ENCODE measurements at regions not wholly inside any gene's neighbourhood (a gene's known extent, or its start where the extent isn't known, plus 50 kb on each side); places are given as distances from the start of the nearest gene placed in this dataset.

DNA sequence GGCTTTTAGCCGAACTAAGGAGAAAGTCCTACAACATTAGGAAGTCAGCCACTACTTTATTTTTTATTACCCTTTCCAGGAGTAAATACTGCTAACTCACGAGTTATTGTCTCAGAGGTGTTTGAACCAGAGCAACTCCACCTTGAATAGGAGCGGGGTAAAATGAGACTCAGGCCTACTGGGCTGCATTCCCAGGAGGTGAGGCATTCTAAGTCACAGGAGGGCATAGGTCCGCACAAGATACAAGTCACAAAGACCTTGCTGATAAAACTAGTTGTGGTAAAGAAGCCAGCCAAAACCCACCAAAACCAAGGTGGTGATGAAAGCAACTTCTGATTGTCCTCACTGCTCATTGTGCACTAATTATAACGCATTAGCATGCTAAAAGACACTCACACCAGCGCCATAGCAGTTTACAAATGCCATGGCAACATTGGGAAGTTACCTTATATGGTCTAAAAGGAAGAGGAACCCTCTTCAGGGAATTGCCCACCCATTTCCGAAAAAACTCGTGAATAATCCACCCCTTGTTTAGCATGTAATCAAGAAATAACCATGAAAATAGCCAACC lies 555.9 kb downstream of the IGSF11 start:
- no peak for DNase-seq (ENCODE audit: extremely low spot score)
- ChIA-PET POLR2A (no interaction called here), CTCF (interaction anchor here (0.8 kb wide), 1 partner anchor 12 kb away, joined by 3 read pairs; no protein-coding TSS in a partner anchor)
- TF ChIP-seq, protein P1, sequence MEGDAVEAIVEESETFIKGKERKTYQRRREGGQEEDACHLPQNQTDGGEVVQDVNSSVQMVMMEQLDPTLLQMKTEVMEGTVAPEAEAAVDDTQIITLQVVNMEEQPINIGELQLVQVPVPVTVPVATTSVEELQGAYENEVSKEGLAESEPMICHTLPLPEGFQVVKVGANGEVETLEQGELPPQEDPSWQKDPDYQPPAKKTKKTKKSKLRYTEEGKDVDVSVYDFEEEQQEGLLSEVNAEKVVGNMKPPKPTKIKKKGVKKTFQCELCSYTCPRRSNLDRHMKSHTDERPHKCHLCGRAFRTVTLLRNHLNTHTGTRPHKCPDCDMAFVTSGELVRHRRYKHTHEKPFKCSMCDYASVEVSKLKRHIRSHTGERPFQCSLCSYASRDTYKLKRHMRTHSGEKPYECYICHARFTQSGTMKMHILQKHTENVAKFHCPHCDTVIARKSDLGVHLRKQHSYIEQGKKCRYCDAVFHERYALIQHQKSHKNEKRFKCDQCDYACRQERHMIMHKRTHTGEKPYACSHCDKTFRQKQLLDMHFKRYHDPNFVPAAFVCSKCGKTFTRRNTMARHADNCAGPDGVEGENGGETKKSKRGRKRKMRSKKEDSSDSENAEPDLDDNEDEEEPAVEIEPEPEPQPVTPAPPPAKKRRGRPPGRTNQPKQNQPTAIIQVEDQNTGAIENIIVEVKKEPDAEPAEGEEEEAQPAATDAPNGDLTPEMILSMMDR (IDR thresholded peaks at IDR 0.05; ENCODE audit: control extremely low read depth, extremely low read depth, low read depth, missing control alignments), result no peak

DNA sequence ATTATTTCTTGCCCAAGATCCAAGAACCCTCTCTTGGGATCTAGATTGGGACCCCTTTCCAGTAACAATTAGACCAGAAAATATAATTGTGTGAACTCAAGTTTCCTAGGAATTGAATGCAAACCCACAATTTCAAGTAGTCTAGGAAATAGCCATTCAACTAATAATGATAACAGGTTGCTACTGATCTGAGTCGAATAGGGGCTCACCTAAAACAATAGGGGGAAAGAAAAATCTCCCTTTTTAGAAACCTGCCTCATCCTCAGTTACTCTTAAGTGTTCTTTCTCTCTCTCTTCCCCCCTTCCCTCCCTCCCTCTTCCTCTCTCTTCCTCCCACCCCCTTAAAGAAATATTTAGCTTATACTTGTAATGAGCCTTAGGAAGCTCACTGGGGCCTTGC lies 555.3 kb downstream of the IGSF11 start:
- CTCF ChIA-PET, result no interaction called here
- POLR2A ChIA-PET, result no interaction called here
- no peak for DNase-seq (ENCODE audit: extremely low spot score)
- TF ChIP-seq, protein P1 (IDR thresholded peaks at IDR 0.05; ENCODE audit: control extremely low read depth, extremely low read depth, low read depth, missing control alignments), result no peak

DNA sequence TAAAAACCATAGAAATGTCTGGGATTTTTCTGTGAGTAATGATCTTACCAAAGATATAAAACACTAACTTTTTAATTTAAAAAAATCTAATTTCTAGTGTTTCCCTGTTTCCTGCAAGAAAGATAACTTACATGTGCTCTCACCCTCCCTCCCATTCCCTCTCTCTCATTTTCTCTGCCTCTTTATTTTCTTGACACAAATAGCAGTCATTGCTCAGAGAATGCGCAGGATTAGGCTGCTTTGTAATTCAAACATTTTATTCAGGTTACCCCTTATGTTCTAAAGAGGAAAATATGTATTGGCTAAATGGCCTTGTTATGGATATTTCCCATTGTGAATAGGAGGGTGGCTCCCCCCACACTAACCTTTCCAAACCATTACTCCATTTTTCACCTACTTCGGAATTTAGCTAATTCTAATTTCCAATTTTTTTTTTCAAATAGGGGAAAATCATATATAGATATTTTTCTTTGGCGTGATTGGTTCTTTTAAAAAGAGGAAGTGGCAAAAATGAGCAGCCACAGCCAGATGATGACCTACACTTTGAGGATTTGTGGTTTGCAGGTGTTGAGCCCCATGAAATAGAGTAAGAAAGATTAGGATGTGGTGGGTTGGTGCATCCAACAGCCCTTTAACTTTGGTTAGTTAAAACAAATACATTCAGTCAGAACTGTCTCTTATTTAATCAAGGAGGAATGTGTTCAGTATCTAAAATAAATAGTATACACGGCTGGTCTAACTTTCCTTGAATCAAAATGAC lies 554.4 kb downstream of the IGSF11 start:
- POLR2A ChIA-PET, result no interaction called here
- DNase-seq (ENCODE audit: extremely low spot score), result no peak
- TF ChIP-seq, protein P1 (IDR thresholded peaks at IDR 0.05; ENCODE audit: control extremely low read depth, extremely low read depth, low read depth, missing control alignments), result no peak
- CTCF ChIA-PET, result no interaction called here

DNA sequence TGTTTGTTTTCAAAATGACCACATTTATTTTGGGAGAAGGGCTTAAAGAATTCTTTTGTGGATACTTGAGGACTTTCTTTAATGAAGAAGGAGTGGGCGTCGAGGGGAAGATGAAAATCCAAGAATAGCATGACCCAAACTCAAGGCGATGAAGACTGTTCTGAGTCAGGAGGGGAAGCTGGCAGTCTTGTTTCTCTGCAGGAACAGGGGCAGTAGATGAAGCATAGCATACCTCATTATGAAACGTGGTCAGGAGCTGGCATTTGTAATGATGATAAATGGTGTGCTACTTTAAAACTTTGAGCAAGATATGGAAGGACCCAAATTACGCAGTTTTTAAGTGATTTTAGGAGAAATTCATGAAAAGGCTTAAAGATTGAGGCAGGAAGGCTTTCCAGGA lies 549.0 kb downstream of the IGSF11 start:
- no peak for DNase-seq (ENCODE audit: extremely low spot score)
- TF ChIP-seq, protein P1 (IDR thresholded peaks at IDR 0.05; ENCODE audit: control extremely low read depth, extremely low read depth, low read depth, missing control alignments), result no peak
- CTCF ChIA-PET, result no interaction called here
- POLR2A ChIA-PET, result no interaction called here

DNA sequence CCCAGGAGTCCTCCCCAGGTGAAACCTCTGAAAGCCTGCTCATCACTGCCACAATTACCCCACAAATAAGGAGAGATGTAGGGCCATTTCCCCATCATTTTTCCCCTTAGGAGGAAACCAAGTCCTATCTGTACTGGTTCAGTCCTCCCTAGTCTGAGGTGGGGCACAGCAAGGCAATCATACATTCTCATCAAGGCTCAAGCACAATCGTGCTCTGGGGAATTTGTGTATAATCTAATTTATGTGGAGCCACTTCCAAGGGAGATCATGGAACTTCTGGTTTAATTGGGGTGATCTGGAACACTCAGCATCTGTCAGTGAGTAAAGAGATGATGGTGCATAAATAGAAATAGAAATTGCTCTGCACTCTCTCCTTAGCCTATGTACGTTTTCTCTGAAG lies 546.9 kb downstream of the IGSF11 start:
- ChIA-PET CTCF (interaction anchor here (0.8 kb wide), 1 partner anchor 13 kb away, joined by 3 read pairs; no protein-coding TSS in a partner anchor), POLR2A (no interaction called here)
- TF ChIP-seq, protein P1 (IDR thresholded peaks at IDR 0.05; ENCODE audit: control extremely low read depth, extremely low read depth, low read depth, missing control alignments), result no peak
- DNase-seq (ENCODE audit: extremely low spot score), result no peak

DNA sequence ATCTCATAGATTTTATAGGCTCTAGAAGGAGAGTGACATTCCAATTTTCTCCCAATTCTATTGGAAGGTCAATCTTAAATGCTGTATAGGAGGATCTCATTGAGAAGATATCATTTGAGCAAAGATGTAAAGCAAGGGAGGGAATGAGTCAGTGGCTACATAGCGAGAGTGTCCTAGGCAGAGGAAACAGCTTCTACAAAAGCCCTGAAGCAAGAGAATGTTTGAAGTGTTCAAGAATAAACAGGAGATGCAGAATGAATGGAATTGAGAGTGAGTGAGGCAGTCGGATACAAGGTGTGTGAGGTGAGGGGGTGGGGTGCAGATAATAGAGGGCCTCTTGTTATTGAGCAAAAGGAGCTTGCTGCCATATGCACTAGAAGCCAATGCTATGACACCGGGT lies 545.9 kb downstream of the IGSF11 start:
- TF ChIP-seq, protein P1 (IDR thresholded peaks at IDR 0.05; ENCODE audit: control extremely low read depth, extremely low read depth, low read depth, missing control alignments), result no peak
- no peak for DNase-seq (ENCODE audit: extremely low spot score)
- CTCF ChIA-PET, result interaction anchor here (0.8 to 0.9 kb wide), 2 partner anchors 14 to 16 kb away, joined by 3 to 4 read pairs; no protein-coding TSS in a partner anchor
- POLR2A ChIA-PET, result no interaction called here
